Activated CD4-positive, alpha-beta memory T cell treated with anti-CD3 and anti-CD28 coated beads for 36 hours (primary cell): ENCODE measurements at regions not wholly inside any gene's neighbourhood (a gene's known extent, or its start where the extent isn't known, plus 50 kb on each side); places are given as distances from the start of the nearest gene placed in this dataset.
"Not testable (repeated sequence)": the region's sequence is repeated elsewhere in the genome, so short reads cannot be mapped to it uniquely, and the experiment has no call there.

Experiments
- CTCF ChIA-PET: fragments of 350-600 bp; sonication (Branson Sonifier 250); formaldehyde crosslinking; loops from one replicate; lab custom pipeline; 2021; ENCODE audit warnings: antibody characterized with exemption, inconsistent platforms; lab: Charles Lee
- POLR2A ChIA-PET: fragments of 350-600 bp; sonication (Branson Sonifier 250); formaldehyde crosslinking; loops from one replicate; lab custom pipeline; 2021; ENCODE audit warnings: antibody characterized with exemption; lab: Charles Lee
- DNase-seq: peaks from one replicate; pipeline ENCODE4 v3.0.0-alpha.2; 2020
- H3K27ac Mint-ChIP-seq: one replicate; pipeline ENCODE4 v1.8.0; 2021; ENCODE audit warnings: mixed read lengths
- H3K27me3 Mint-ChIP-seq: one replicate; pipeline ENCODE4 v1.8.0; 2021; ENCODE audit warnings: mixed read lengths
- H3K36me3 Mint-ChIP-seq: one replicate; pipeline ENCODE4 v1.8.0; 2021; ENCODE audit warnings: mixed read lengths
- H3K4me1 Mint-ChIP-seq: one replicate; pipeline ENCODE4 v1.8.0; 2021; ENCODE audit warnings: low read depth, mixed read lengths
- H3K4me3 Mint-ChIP-seq: one replicate; pipeline ENCODE4 v1.8.0; 2021; ENCODE audit warnings: mild to moderate bottlenecking, mixed read lengths
- H3K9me3 Mint-ChIP-seq: one replicate; pipeline ENCODE4 v1.8.0; 2021; ENCODE audit warnings: mixed read lengths
- intact Hi-C: fragments of 100-400 bp; cut with micrococcal nuclease; formaldehyde crosslinking; loops from one replicate; pipeline ENCODE4 v1.15.1; 2023

DNA sequence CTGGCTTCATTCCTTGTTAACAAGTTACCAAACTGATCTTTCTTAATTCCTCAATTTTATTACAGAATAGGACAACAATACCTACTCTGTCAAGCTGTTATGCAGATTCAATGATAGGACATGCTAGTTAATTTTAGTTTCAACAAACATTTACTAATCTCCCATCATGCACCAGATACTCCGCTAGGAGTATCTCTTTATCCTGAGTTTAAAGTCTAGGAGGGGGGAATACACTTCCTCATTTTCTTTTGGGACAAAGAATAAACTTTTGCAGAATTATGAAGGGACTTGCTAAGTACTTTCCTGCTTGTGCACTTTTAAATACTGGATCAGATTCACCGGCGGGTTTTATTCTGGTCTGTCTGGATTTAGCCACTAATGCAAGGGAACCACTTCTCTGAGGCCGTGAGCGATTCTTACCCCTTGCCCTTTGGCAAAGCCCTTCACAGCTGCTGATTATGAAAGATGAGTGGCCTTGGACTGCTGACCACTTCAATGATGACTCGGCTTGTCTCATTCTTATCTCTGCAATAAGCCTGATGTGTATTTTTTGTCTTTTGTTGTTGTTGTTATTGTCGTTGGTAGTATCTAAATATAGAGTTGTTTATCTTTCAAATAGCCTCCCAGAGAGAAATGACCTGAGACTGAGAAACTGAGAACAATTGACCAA is 73.9 kb downstream of the RMI1 start:
- ChIA-PET CTCF (no interaction called here), POLR2A (no interaction called here)
- Mint-ChIP-seq H3K4me1 (no peaks in the 10 kb centered on the region), H3K27me3 (peaks cover 4% of the 10 kb centered on the region), H3K36me3 (no peaks in the 10 kb centered on the region), H3K4me3 (no peak overlapping the region), H3K27ac (no peak overlapping the region), H3K9me3 (no peaks in the 10 kb centered on the region)
- DNase-seq: no peak
- intact Hi-C loops: no loop called here

DNA sequence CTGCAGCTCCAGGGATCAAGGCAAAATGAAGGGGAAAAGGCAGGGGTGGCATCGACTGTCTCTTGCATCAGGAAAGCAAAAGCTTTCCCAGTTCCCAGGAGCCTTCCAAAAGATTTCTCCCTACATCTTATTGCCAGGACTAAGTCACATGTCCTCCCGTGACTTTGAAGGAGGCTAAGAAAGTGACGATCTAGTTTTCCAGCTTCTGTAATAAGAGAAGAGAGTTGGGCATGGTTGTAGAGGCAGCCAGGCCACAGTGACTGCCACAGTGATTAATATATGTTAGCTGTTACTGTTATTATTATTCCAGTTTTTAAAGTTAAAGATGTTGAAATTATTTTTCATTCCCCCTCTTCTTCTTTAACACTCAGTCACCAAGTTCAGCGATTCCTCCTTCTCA is 77.1 kb downstream of the RMI1 start:
- no peaks in the 10 kb centered on the region for H3K9me3 Mint-ChIP-seq
- no peak overlapping the region for H3K27ac Mint-ChIP-seq
- intact Hi-C loops: no loop called here
- H3K4me1 Mint-ChIP-seq: no peaks in the 10 kb centered on the region
- H3K27me3 Mint-ChIP-seq: peaks cover 4% of the 10 kb centered on the region
- H3K4me3 Mint-ChIP-seq: no peak overlapping the region
- no peak for DNase-seq
- ChIA-PET POLR2A (no interaction called here), CTCF (interaction anchor here (1.2 kb wide), 1 partner anchor 12 kb away, joined by 4 read pairs; no protein-coding TSS in a partner anchor)
- no peaks in the 10 kb centered on the region for H3K36me3 Mint-ChIP-seq

DNA sequence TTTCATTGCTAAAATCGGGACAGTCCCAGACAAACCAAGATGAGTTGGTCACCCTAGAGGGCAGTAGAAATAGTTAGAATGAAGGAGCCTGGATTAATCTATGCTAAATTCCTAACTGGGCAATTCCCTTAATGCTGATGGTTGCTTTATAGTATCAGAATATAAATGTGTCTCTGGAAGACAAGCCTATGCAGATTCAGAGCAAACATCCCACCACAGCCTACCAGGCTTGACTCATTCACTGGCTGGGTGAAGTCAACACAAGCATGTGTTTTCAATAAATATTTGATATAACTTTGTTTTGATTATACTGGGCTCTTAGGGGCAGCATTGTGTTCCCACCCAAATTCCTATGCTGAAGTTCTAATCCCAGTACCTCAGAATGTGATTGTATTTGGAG is 79.3 kb downstream of the RMI1 start:
- ChIA-PET POLR2A (no interaction called here), CTCF (no interaction called here)
- Mint-ChIP-seq H3K4me1 (no peaks in the 10 kb centered on the region), H3K27me3 (peaks cover 4% of the 10 kb centered on the region), H3K27ac (no peak overlapping the region), H3K36me3 (no peaks in the 10 kb centered on the region), H3K9me3 (no peaks in the 10 kb centered on the region), H3K4me3 (no peak overlapping the region)
- DNase-seq: no peak
- intact Hi-C loops: no loop called here

DNA sequence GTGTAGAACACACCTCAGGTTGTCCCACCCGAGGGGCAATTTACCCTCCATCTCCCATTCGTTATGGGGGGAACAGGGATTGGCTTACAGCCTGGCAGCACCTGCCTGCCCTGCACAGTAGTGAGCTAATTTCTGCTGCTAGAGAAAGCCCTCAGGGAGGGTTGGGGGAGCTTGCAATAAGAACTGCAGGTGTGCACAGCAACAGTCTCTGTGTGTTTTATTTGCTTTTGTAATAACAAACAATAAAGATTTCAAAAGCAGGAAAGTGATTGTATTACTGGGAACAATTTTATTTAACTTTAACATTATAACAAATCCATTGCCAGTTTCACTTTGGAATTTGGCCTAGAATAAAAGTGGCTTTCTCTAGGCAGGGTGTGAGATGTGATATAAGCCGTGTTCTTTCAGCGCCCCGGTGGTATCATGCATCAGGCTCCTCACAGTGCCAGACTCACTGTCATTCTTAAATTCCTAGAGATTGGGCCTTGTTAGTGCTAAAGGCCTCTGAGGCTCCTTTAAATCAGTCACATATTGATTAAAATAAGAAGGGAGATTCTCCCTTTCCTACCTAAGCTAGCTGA is 81.1 kb downstream of the RMI1 start:
- no peak for DNase-seq
- peaks cover 4% of the 10 kb centered on the region for H3K27me3 Mint-ChIP-seq
- ChIA-PET POLR2A (no interaction called here), CTCF (no interaction called here)
- no peaks in the 10 kb centered on the region for H3K36me3 Mint-ChIP-seq
- H3K4me3 Mint-ChIP-seq: no peak overlapping the region
- no peaks in the 10 kb centered on the region for H3K4me1 Mint-ChIP-seq
- H3K27ac Mint-ChIP-seq: no peak overlapping the region
- H3K9me3 Mint-ChIP-seq: no peaks in the 10 kb centered on the region
- intact Hi-C loops: no loop called here

DNA sequence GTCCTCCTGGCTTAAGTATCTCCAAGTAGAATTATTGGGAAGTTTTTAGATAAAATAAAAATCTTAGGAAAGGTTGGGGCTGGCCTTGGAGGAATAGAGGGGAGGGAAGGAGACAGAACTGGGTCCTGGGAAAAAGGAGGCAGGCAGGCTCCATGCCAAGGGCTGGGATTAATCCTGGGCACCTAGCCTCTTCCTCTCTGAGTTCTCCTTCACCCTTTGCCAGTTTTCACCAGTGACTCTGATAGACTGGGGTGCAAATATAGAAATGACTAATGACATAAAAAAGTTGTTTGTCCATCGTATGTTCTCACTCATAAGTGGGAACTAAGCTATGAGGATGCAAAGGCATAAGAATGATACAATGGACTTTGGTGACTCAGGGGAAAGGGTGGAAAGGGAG is 81.9 kb downstream of the RMI1 start:
- Mint-ChIP-seq H3K9me3 (no peaks in the 10 kb centered on the region), H3K36me3 (no peaks in the 10 kb centered on the region), H3K4me3 (no peak overlapping the region), H3K4me1 (no peaks in the 10 kb centered on the region), H3K27ac (no peak overlapping the region), H3K27me3 (peaks cover 4% of the 10 kb centered on the region)
- no peak for DNase-seq
- POLR2A ChIA-PET: no interaction called here
- CTCF ChIA-PET: no interaction called here
- intact Hi-C loops: no loop called here

DNA sequence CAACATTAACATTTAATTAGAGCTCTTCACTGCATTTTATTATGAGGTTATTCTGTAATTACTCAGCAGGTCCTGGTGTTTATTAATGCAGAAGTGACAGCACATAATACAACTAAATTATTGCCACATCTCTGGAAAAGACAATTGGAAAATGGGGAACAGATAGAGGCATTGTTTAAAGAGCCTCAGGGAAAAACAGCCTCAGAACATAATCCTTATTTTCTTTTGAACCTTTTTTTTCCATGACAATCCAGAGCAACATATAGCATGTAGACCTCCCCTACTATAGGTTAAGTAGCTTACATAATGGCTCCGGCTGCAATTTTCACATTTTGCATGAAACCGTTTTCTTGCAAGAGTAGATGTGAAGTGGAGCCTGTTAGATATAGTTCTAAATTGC is 87.2 kb downstream of the RMI1 start:
- Mint-ChIP-seq H3K4me3 (no peak overlapping the region), H3K4me1 (no peaks in the 10 kb centered on the region), H3K27me3 (no peaks in the 10 kb centered on the region), H3K36me3 (no peaks in the 10 kb centered on the region), H3K9me3 (no peaks in the 10 kb centered on the region), H3K27ac (no peak overlapping the region)
- no peak for DNase-seq
- ChIA-PET POLR2A (no interaction called here), CTCF (no interaction called here)
- intact Hi-C loops: no loop called here

DNA sequence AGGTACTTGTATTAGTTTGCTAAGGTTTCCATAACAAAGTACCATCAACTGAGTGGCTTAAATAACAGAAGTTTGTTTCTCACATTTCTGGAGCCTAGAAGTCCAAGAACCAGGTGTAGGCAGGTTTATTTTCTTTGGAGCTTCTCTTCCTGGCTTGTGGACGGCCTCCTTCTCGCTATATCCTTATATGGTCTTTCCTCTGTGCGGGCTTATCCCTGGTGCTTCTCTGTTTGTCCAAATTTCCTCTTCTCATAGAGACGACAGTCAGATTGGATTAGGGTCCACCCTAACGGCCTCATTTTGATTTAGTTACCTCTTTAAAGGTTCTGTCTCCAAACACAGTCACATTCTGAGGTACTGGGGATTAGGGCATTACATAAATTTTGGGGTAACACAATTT is 88.3 kb downstream of the RMI1 start:
- no peak for DNase-seq
- Mint-ChIP-seq H3K36me3 (no peaks in the 10 kb centered on the region), H3K4me1 (no peaks in the 10 kb centered on the region), H3K9me3 (no peaks in the 10 kb centered on the region), H3K27me3 (no peaks in the 10 kb centered on the region), H3K27ac (no peak overlapping the region), H3K4me3 (no peak overlapping the region)
- ChIA-PET CTCF (no interaction called here), POLR2A (no interaction called here)
- intact Hi-C loops: no loop called here

DNA sequence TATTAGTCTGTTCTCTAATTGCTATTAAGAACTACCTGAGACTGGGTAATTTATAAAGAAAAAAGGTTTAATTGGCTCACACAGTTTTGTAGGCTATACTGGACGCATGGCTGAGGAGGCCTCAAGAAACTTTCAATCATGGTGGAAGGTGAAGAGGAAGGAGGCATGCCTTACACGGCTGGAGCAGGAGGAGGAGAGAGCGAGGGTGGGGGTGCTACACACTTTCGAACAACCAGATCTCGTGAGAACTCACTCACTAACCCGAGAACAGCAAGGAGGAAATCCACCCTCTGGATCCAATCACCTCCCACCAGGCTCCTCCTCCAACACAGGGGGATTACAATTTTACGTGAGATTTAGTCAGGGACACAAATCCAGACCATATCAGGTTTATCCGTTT is 90.0 kb downstream of the RMI1 start:
- H3K27ac Mint-ChIP-seq: no peak overlapping the region
- peaks cover 1% of the 10 kb centered on the region for H3K27me3 Mint-ChIP-seq
- no peaks in the 10 kb centered on the region for H3K9me3 Mint-ChIP-seq
- H3K36me3 Mint-ChIP-seq: no peaks in the 10 kb centered on the region
- no peak overlapping the region for H3K4me3 Mint-ChIP-seq
- ChIA-PET POLR2A (no interaction called here), CTCF (no interaction called here)
- no peak for DNase-seq
- H3K4me1 Mint-ChIP-seq: no peaks in the 10 kb centered on the region
- intact Hi-C loops: no loop called here

DNA sequence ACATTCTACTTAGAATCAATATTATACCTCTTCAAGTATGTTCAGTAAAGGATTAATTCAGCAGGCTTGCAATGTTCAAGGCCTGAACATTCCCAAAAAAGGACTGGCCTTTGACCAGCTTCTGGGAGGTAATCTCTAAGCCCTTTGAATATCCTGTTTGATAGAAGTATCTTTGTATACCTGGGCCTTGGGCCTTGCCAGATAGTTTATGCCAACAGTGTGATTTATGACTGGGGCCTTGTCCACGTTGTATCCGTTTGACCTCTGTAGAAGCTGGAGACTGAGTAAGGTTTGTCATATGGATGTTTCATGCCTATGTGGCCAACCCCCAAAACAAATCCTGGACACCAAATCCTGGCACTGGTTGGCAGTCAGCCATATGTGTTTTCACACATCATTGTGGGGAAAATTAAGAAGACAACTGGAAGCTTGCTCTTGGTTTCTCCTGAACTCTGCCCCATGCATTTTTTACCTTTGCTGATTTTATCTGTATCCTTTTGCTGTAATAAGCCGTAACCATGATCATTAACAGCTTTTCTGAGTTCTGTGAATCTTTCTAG is 92.1 kb downstream of the RMI1 start:
- DNase-seq: no peak
- no peaks in the 10 kb centered on the region for H3K36me3 Mint-ChIP-seq
- no peak overlapping the region for H3K27ac Mint-ChIP-seq
- intact Hi-C loops: no loop called here
- no peaks in the 10 kb centered on the region for H3K4me1 Mint-ChIP-seq
- ChIA-PET POLR2A (no interaction called here), CTCF (no interaction called here)
- peaks cover 2% of the 10 kb centered on the region for H3K27me3 Mint-ChIP-seq
- no peaks in the 10 kb centered on the region for H3K9me3 Mint-ChIP-seq
- H3K4me3 Mint-ChIP-seq: no peak overlapping the region

DNA sequence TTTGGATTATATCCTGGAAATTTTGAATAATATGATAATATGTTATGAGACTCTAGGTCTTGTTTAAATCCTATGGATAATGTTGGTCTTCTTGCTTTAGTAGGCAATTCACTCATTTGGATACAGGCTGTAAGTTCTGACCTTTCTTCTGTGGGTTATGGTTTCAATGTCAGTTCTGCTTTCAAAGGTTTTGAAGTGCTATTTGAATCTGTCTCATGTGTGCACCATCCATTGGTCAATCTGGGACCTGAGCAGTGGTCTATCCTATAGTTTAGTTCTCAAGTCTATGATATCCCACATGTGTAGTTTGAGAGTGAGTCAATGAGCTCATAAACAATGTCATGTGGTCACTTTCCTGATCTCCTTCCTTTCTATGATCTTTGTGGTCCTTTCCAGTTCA is 94.4 kb downstream of the RMI1 start:
- H3K4me1 Mint-ChIP-seq: no peaks in the 10 kb centered on the region
- CTCF ChIA-PET: no interaction called here
- peaks cover 2% of the 10 kb centered on the region for H3K27me3 Mint-ChIP-seq
- intact Hi-C loops: no loop called here
- POLR2A ChIA-PET: no interaction called here
- no peaks in the 10 kb centered on the region for H3K36me3 Mint-ChIP-seq
- no peak for DNase-seq
- no peaks in the 10 kb centered on the region for H3K9me3 Mint-ChIP-seq
- no peak overlapping the region for H3K27ac Mint-ChIP-seq
- H3K4me3 Mint-ChIP-seq: no peak overlapping the region

DNA sequence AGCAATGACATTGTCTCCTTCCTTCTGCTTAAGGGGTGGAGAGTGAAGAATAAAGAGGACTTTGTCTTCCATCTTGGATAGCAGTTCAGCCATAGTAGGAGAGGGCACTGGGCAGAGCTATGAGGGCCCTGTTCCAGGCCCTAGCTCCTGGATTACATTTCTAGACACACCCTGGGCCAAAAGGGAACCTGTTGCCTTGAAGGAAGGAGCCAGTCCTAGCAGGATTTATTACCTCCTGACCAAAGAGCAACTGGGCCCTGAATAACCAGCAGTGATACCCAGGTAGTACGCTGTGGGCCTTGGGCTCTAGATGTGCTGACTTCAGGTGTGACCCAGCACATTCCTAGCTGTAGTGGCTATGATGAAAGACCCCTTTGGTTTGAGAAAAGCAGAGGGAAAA is 95.8 kb downstream of the RMI1 start:
- CTCF ChIA-PET: no interaction called here
- no peaks in the 10 kb centered on the region for H3K4me1 Mint-ChIP-seq
- DNase-seq: no peak

DNA sequence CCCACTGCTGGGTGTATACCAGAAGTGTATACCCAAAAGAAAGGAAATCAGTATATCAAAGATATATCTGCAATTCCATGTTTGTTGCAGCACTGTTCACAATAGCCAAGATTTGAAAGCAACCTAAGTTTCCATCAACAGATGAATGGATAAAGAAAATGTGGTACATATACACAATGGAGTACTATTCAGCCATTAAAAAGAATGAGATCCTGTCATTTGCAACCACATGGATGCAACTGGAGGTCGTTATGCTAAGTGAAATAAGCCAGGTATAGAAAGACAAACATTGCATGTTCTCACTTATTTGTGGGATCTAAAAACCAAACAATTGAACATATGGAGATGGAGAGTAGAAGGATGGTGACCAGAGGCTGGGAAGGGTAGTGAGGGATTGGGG is 97.2 kb downstream of the RMI1 start:
- CTCF ChIA-PET, H3K27ac Mint-ChIP-seq, H3K36me3 Mint-ChIP-seq, H3K27me3 Mint-ChIP-seq, POLR2A ChIA-PET, H3K4me3 Mint-ChIP-seq, DNase-seq, intact Hi-C loops, H3K4me1 Mint-ChIP-seq, H3K9me3 Mint-ChIP-seq: not testable (repeated sequence)

More for the DNA sequence above, 95.8 kb downstream of the RMI1 start:
- POLR2A ChIA-PET: no interaction called here
- no peaks in the 10 kb centered on the region for H3K36me3 Mint-ChIP-seq
- H3K9me3 Mint-ChIP-seq: no peaks in the 10 kb centered on the region
- peaks cover 3% of the 10 kb centered on the region for H3K27me3 Mint-ChIP-seq
- H3K4me3 Mint-ChIP-seq: no peak overlapping the region
- intact Hi-C loops: no loop called here
- H3K27ac Mint-ChIP-seq: no peak overlapping the region

DNA sequence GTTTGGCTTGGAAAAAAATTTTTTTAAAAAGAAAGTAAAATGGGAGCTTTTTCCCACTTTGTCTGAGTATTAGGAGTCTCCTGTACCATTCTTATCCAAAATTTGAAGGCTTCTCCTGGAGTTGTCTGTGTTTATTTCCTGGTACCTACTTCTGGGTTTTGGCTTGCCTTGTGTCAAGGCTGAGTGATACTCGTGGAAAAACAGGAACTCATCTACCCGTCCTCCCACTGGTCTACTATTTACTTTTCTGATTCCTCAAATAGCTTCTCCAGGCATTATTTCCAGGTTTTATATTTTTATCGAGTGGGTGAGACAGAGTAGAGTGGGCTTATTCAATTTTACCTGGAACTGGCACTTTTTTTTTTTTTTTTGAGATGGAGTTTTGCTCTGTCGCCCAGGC is 99.4 kb downstream of the RMI1 start:
- intact Hi-C loops: no loop called here
- H3K27ac Mint-ChIP-seq: no peak overlapping the region
- ChIA-PET POLR2A (no interaction called here), CTCF (no interaction called here)
- H3K4me3 Mint-ChIP-seq: no peak overlapping the region
- H3K27me3 Mint-ChIP-seq: peaks cover 4% of the 10 kb centered on the region
- DNase-seq: no peak
- no peaks in the 10 kb centered on the region for H3K9me3 Mint-ChIP-seq
- H3K36me3 Mint-ChIP-seq: no peaks in the 10 kb centered on the region
- no peaks in the 10 kb centered on the region for H3K4me1 Mint-ChIP-seq
